SK-N-SH treated with all-trans-retinoic acid at 6 μM for 48 hours (cell line): ENCODE measurements at regions not wholly inside any gene's neighbourhood (a gene's known extent, or its start where the extent isn't known, plus 50 kb on each side); places are given as distances from the start of the nearest gene placed in this dataset.

Source experiments
- ARNTL ChIP-seq: fragments of 450-650 bp; formaldehyde crosslinking; IDR thresholded peaks from 2 replicates; pipeline ENCODE4 v1.5.0; 2020; ENCODE audit warnings: low read depth, mild to moderate bottlenecking, moderate library complexity, borderline replicate concordance
- GLIS3 ChIP-seq: fragments of 250-450 bp; sonication (Bioruptor Pico); IDR thresholded peaks from 2 replicates; pipeline ENCODE4 v1.5.0; 2020; ENCODE audit warnings: mild to moderate bottlenecking, moderate library complexity
- ISL1 ChIP-seq: fragments of 250-450 bp; sonication (Bioruptor Pico); IDR thresholded peaks from 2 replicates; pipeline ENCODE4 v2.1.2; 2022; ENCODE audit warnings: mild to moderate bottlenecking, moderate library complexity
- RARB ChIP-seq: fragments of 250-450 bp; sonication (Bioruptor Pico); IDR thresholded peaks from 2 replicates; pipeline ENCODE4 v1.8.0; 2021; ENCODE audit warnings: mild to moderate bottlenecking, moderate library complexity
- TCF4 ChIP-seq: fragments of 250-450 bp; sonication (Bioruptor Pico); IDR thresholded peaks from 2 replicates; pipeline ENCODE4 v1.8.0; 2021; ENCODE audit warnings: mild to moderate bottlenecking, moderate library complexity, borderline replicate concordance
- ZNF565 ChIP-seq: fragments of 450-650 bp; formaldehyde crosslinking; conservative IDR thresholded peaks from 2 replicates; pipeline ENCODE4 v1.5.0; 2020; ENCODE audit warnings: low read depth, mild to moderate bottlenecking, moderate library complexity
- ZNF70 ChIP-seq: fragments of 450-650 bp; formaldehyde crosslinking; IDR thresholded peaks from 2 replicates; pipeline ENCODE4 v1.5.0; 2020; ENCODE audit warnings: mild to moderate bottlenecking, moderate library complexity
- TF ChIP-seq, protein P1 (sequence below): fragments of 250-450 bp; sonication (Bioruptor Pico); IDR thresholded peaks from 2 replicates; pipeline ENCODE4 v1.8.0; 2020; ENCODE audit warnings: mild to moderate bottlenecking, moderate library complexity, borderline replicate concordance
- TF ChIP-seq, protein P2 (sequence below): fragments of 250-450 bp; sonication (Bioruptor Pico); IDR thresholded peaks from 2 replicates; pipeline ENCODE4 v1.5.0; 2020; ENCODE audit warnings: mild to moderate bottlenecking, moderate library complexity
- TF ChIP-seq, protein P3 (sequence below): fragments of 250-450 bp; sonication (Bioruptor Pico); IDR thresholded peaks from 2 replicates; pipeline ENCODE4 v1.5.1; 2020; ENCODE audit warnings: low read depth, mild to moderate bottlenecking, moderate library complexity
- TF ChIP-seq, protein P4 (sequence below): fragments of 250-450 bp; sonication (Bioruptor Pico); IDR thresholded peaks from 2 replicates; pipeline ENCODE4 v1.5.1; 2021; ENCODE audit warnings: mild to moderate bottlenecking, moderate library complexity

DNA sequence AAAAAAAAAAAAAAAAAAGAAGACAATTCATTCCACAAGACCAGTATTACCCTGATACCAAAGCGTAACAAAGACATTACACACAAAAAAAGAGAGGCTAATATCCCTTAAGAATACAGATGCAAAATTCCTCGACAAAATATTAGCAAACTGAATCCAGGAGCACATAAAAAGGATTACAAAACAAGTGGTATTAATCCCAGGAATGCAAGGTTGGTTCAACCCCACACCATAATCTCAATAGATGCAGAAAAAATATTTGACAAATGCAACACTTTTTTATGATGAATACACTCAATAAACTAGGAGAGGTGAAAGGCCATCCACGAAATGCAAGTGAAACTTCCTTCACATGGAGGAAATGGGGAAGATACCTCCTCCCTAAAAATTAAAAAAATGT, 80.1 kb upstream of the TLR4 start:
- TF ChIP-seq, protein P1, sequence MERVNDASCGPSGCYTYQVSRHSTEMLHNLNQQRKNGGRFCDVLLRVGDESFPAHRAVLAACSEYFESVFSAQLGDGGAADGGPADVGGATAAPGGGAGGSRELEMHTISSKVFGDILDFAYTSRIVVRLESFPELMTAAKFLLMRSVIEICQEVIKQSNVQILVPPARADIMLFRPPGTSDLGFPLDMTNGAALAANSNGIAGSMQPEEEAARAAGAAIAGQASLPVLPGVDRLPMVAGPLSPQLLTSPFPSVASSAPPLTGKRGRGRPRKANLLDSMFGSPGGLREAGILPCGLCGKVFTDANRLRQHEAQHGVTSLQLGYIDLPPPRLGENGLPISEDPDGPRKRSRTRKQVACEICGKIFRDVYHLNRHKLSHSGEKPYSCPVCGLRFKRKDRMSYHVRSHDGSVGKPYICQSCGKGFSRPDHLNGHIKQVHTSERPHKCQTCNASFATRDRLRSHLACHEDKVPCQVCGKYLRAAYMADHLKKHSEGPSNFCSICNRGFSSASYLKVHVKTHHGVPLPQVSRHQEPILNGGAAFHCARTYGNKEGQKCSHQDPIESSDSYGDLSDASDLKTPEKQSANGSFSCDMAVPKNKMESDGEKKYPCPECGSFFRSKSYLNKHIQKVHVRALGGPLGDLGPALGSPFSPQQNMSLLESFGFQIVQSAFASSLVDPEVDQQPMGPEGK (CRISPR knock-in tag) = no peak
- TF ChIP-seq ZNF565 (CRISPR knock-in tag) = no peak
- no peak for TF ChIP-seq ISL1 (CRISPR knock-in tag)
- no peak for TF ChIP-seq GLIS3
- no peak for TF ChIP-seq ARNTL (CRISPR knock-in tag)
- TF ChIP-seq RARB = no peak
- no peak for TF ChIP-seq ZNF70 (CRISPR knock-in tag)
- no peak for TF ChIP-seq TCF4 (CRISPR knock-in tag)
- TF ChIP-seq, protein P2, sequence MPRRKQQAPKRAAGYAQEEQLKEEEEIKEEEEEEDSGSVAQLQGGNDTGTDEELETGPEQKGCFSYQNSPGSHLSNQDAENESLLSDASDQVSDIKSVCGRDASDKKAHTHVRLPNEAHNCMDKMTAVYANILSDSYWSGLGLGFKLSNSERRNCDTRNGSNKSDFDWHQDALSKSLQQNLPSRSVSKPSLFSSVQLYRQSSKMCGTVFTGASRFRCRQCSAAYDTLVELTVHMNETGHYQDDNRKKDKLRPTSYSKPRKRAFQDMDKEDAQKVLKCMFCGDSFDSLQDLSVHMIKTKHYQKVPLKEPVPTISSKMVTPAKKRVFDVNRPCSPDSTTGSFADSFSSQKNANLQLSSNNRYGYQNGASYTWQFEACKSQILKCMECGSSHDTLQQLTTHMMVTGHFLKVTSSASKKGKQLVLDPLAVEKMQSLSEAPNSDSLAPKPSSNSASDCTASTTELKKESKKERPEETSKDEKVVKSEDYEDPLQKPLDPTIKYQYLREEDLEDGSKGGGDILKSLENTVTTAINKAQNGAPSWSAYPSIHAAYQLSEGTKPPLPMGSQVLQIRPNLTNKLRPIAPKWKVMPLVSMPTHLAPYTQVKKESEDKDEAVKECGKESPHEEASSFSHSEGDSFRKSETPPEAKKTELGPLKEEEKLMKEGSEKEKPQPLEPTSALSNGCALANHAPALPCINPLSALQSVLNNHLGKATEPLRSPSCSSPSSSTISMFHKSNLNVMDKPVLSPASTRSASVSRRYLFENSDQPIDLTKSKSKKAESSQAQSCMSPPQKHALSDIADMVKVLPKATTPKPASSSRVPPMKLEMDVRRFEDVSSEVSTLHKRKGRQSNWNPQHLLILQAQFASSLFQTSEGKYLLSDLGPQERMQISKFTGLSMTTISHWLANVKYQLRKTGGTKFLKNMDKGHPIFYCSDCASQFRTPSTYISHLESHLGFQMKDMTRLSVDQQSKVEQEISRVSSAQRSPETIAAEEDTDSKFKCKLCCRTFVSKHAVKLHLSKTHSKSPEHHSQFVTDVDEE = no peak
- TF ChIP-seq, protein P3, sequence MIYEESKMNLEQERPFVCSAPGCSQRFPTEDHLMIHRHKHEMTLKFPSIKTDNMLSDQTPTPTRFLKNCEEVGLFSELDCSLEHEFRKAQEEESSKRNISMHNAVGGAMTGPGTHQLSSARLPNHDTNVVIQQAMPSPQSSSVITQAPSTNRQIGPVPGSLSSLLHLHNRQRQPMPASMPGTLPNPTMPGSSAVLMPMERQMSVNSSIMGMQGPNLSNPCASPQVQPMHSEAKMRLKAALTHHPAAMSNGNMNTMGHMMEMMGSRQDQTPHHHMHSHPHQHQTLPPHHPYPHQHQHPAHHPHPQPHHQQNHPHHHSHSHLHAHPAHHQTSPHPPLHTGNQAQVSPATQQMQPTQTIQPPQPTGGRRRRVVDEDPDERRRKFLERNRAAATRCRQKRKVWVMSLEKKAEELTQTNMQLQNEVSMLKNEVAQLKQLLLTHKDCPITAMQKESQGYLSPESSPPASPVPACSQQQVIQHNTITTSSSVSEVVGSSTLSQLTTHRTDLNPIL (CRISPR knock-in tag) = no peak
- TF ChIP-seq, protein P4, sequence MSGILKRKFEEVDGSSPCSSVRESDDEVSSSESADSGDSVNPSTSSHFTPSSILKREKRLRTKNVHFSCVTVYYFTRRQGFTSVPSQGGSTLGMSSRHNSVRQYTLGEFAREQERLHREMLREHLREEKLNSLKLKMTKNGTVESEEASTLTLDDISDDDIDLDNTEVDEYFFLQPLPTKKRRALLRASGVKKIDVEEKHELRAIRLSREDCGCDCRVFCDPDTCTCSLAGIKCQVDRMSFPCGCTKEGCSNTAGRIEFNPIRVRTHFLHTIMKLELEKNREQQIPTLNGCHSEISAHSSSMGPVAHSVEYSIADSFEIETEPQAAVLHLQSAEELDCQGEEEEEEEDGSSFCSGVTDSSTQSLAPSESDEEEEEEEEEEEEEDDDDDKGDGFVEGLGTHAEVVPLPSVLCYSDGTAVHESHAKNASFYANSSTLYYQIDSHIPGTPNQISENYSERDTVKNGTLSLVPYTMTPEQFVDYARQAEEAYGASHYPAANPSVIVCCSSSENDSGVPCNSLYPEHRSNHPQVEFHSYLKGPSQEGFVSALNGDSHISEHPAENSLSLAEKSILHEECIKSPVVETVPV (CRISPR knock-in tag) = no peak
